T-helper 1 cell (primary cell): ENCODE measurements at regions not wholly inside any gene's neighbourhood (a gene's known extent, or its start where the extent isn't known, plus 50 kb on each side); places are given as distances from the start of the nearest gene placed in this dataset.
"Not testable (repeated sequence)": the region's sequence is repeated elsewhere in the genome, so short reads cannot be mapped to it uniquely, and the experiment has no call there.

Source experiments
- DNase-seq, 5 donors: peaks; one replicate each; pipeline ENCODE4 v3.0.0-alpha.2; 2012 to 2020

GRCh38 chr1:214990619-214991018 lies 91.9 kb upstream of the KCNK2 start:
- no peak for DNase-seq

GRCh38 chr1:214991691-214992315 lies 90.7 kb upstream of the KCNK2 start:
- no peak for DNase-seq

- no peak for DNase-seq
Measured at GRCh38 chr1:214993419-214993818, 89.1 kb upstream of the KCNK2 start.

- no peak for DNase-seq
Measured at GRCh38 chr1:214997685-214998084, 84.9 kb upstream of the KCNK2 start.

GRCh38 chr1:215001419-215002021 lies 81.0 kb upstream of the KCNK2 start:
- no peak for DNase-seq

- no peak for DNase-seq
Measured at GRCh38 chr1:215002471-215002870, 80.1 kb upstream of the KCNK2 start.

- DNase-seq: no peak
Measured at GRCh38 chr1:215003686-215004085, 78.9 kb upstream of the KCNK2 start.

- DNase-seq: no peak
Measured at GRCh38 chr1:215004121-215004827, 78.3 kb upstream of the KCNK2 start.

- DNase-seq: no peak
Measured at GRCh38 chr1:215005078-215005477, 77.5 kb upstream of the KCNK2 start.

GRCh38 chr1:215005656-215006345 lies 76.7 kb upstream of the KCNK2 start:
- DNase-seq: no peak

- no peak for DNase-seq
Measured at GRCh38 chr1:215007880-215008279, 74.7 kb upstream of the KCNK2 start.

GRCh38 chr1:215018555-215018954 lies 64.0 kb upstream of the KCNK2 start:
- no peak for DNase-seq

GRCh38 chr1:215022204-215022603 lies 60.3 kb upstream of the KCNK2 start:
- no peak for DNase-seq

- DNase-seq: no peak
Measured at GRCh38 chr1:215022741-215023141, 59.8 kb upstream of the KCNK2 start.

GRCh38 chr1:215023155-215023832 lies 59.2 kb upstream of the KCNK2 start:
- DNase-seq: no peak

- DNase-seq: no peak
Measured at GRCh38 chr1:215028954-215029353, 53.6 kb upstream of the KCNK2 start.

GRCh38 chr1:215030581-215030980 lies 52.0 kb upstream of the KCNK2 start:
- DNase-seq: not testable (repeated sequence)

- no peak for DNase-seq
Measured at GRCh38 chr1:215031392-215031791, 51.1 kb upstream of the KCNK2 start.
